ENCODE measurements at regions not wholly inside any gene's neighbourhood (a gene's known extent, or its start where the extent isn't known, plus 50 kb on each side); places are given as distances from the start of the nearest gene placed in this dataset.

GRCh38 chr21:18673789-18674188, 270.2 kb upstream of the TMPRSS15 start:
- Histone ChIP-seq H3K9me3 (ENCODE audit: control insufficient read depth in 2 of 3, low read length in 3 of 3) (no peaks in the 10 kb centered on the region), H3K4me3 (ENCODE audit: low read length) (no peak overlapping the region), H3K27me3 (ENCODE audit: control insufficient read depth in 2 of 2, insufficient read depth in 2 of 2, low read length in 2 of 2) (no peaks in the 10 kb centered on the region), H3K27ac (ENCODE audit: low read depth, low read length) (no peak overlapping the region), H3K4me1 (ENCODE audit: control insufficient read depth in 2 of 2, insufficient read depth in 2 of 2, low read length in 2 of 2) (no peaks in the 10 kb centered on the region), H3K36me3 (ENCODE audit: control insufficient read depth in 2 of 3, insufficient read depth in 3 of 3, low read length in 3 of 3) (no peaks in the 10 kb centered on the region)
- Mint-ChIP-seq H3K36me3 (no peaks in the 10 kb centered on the region), H3K27me3 (no peaks in the 10 kb centered on the region), H3K27ac (no peak overlapping the region), H3K4me3 (no peak overlapping the region), H3K9me3 (peaks cover 0 to 21% (median 6%) of the 10 kb centered on the region in 11 donors), H3K4me1 (no peaks in the 10 kb centered on the region)
- CTCF ChIA-PET, result no interaction called here
- DNase-seq, result no peak
- POLR2A ChIA-PET, result no interaction called here
- intact Hi-C loops (cut with micrococcal nuclease), result no loop called here
- ATAC-seq, result no peak

GRCh38 chr21:18677632-18678031, 274.0 kb upstream of the TMPRSS15 start:
- DNase-seq (no peak), ATAC-seq (no peak)
- H3K27me3 Mint-ChIP-seq, result no peaks in the 10 kb centered on the region
- peaks cover 0 to 4% (median 0%) of the 10 kb centered on the region in 5 donors for H3K36me3 Mint-ChIP-seq
- Histone ChIP-seq H3K4me3 (ENCODE audit: low read length) (no peak overlapping the region), H3K36me3 (ENCODE audit: control insufficient read depth in 2 of 3, insufficient read depth in 3 of 3, low read length in 3 of 3) (no peaks in the 10 kb centered on the region), H3K4me1 (ENCODE audit: control insufficient read depth in 2 of 2, insufficient read depth in 2 of 2, low read length in 2 of 2) (no peaks in the 10 kb centered on the region), H3K27ac (ENCODE audit: low read depth, low read length) (no peak overlapping the region), H3K27me3 (ENCODE audit: control insufficient read depth in 2 of 2, insufficient read depth in 2 of 2, low read length in 2 of 2) (no peaks in the 10 kb centered on the region), H3K9me3 (ENCODE audit: control insufficient read depth in 2 of 3, low read length in 3 of 3) (no peaks in the 10 kb centered on the region)
- H3K27ac Mint-ChIP-seq, result no peak overlapping the region
- ChIA-PET CTCF (no interaction called here), POLR2A (no interaction called here)
- intact Hi-C loops (cut with micrococcal nuclease), result no loop called here
- H3K4me3 Mint-ChIP-seq, result no peak overlapping the region
- no peaks in the 10 kb centered on the region for H3K4me1 Mint-ChIP-seq
- H3K9me3 Mint-ChIP-seq, result peaks cover 0 to 22% (median 4%) of the 10 kb centered on the region in 11 donors

GRCh38 chr21:18705971-18706370, 302.4 kb upstream of the TMPRSS15 start:
- Histone ChIP-seq H3K36me3 (ENCODE audit: control insufficient read depth in 2 of 3, insufficient read depth in 3 of 3, low read length in 3 of 3) (no peaks in the 10 kb centered on the region), H3K4me1 (ENCODE audit: control insufficient read depth in 2 of 2, insufficient read depth in 2 of 2, low read length in 2 of 2) (no peaks in the 10 kb centered on the region), H3K27me3 (ENCODE audit: control insufficient read depth in 2 of 2, insufficient read depth in 2 of 2, low read length in 2 of 2) (no peaks in the 10 kb centered on the region), H3K27ac (ENCODE audit: low read depth, low read length) (no peak overlapping the region), H3K9me3 (ENCODE audit: control insufficient read depth in 2 of 3, low read length in 3 of 3) (no peaks in the 10 kb centered on the region), H3K4me3 (ENCODE audit: low read length) (no peak overlapping the region)
- CTCF ChIA-PET, result no interaction called here
- H3K4me3 Mint-ChIP-seq, result no peak overlapping the region
- H3K36me3 Mint-ChIP-seq, result no peaks in the 10 kb centered on the region
- POLR2A ChIA-PET, result no interaction called here
- H3K4me1 Mint-ChIP-seq, result no peaks in the 10 kb centered on the region
- DNase-seq, result no peak
- no peak for ATAC-seq
- intact Hi-C loops (cut with micrococcal nuclease), result no loop called here
- H3K9me3 Mint-ChIP-seq, result peaks cover 0 to 22% (median 5%) of the 10 kb centered on the region in 11 donors
- H3K27ac Mint-ChIP-seq, result no peak overlapping the region
- H3K27me3 Mint-ChIP-seq, result no peaks in the 10 kb centered on the region

GRCh38 chr21:18711662-18712061, 308.1 kb upstream of the TMPRSS15 start:
- Histone ChIP-seq H3K9me3 (ENCODE audit: control insufficient read depth in 2 of 3, low read length in 3 of 3) (no peaks in the 10 kb centered on the region), H3K36me3 (ENCODE audit: control insufficient read depth in 2 of 3, insufficient read depth in 3 of 3, low read length in 3 of 3) (no peaks in the 10 kb centered on the region), H3K4me3 (ENCODE audit: low read length) (no peak overlapping the region), H3K27ac (ENCODE audit: low read depth, low read length) (no peak overlapping the region), H3K27me3 (ENCODE audit: control insufficient read depth in 2 of 2, insufficient read depth in 2 of 2, low read length in 2 of 2) (no peaks in the 10 kb centered on the region), H3K4me1 (ENCODE audit: control insufficient read depth in 2 of 2, insufficient read depth in 2 of 2, low read length in 2 of 2) (no peaks in the 10 kb centered on the region)
- DNase-seq, result no peak
- Mint-ChIP-seq H3K27ac (no peak overlapping the region), H3K9me3 (peaks cover 0 to 17% (median 9%) of the 10 kb centered on the region in 11 donors), H3K36me3 (no peaks in the 10 kb centered on the region), H3K27me3 (no peaks in the 10 kb centered on the region), H3K4me1 (no peaks in the 10 kb centered on the region), H3K4me3 (no peak overlapping the region)
- ChIA-PET POLR2A (no interaction called here), CTCF (no interaction called here)
- intact Hi-C loops (cut with micrococcal nuclease), result no loop called here
- no peak for ATAC-seq

- Mint-ChIP-seq H3K27ac (no peak overlapping the region), H3K4me3 (no peak overlapping the region), H3K4me1 (no peaks in the 10 kb centered on the region), H3K9me3 (peaks cover 2 to 15% (median 7%) of the 10 kb centered on the region in 11 donors), H3K36me3 (no peaks in the 10 kb centered on the region), H3K27me3 (no peaks in the 10 kb centered on the region)
- no peak for DNase-seq
- no peak for ATAC-seq
- CTCF ChIA-PET, result no interaction called here
- H3K9me3 ChIP-seq (ENCODE audit: control insufficient read depth in 2 of 3, low read length in 3 of 3), result no peaks in the 10 kb centered on the region
- no peaks in the 10 kb centered on the region for H3K4me1 ChIP-seq (ENCODE audit: control insufficient read depth in 2 of 2, insufficient read depth in 2 of 2, low read length in 2 of 2)
- H3K36me3 ChIP-seq (ENCODE audit: control insufficient read depth in 2 of 3, insufficient read depth in 3 of 3, low read length in 3 of 3), result no peaks in the 10 kb centered on the region
- H3K27me3 ChIP-seq (ENCODE audit: control insufficient read depth in 2 of 2, insufficient read depth in 2 of 2, low read length in 2 of 2), result no peaks in the 10 kb centered on the region
- POLR2A ChIA-PET, result no interaction called here
- no peak overlapping the region for H3K27ac ChIP-seq (ENCODE audit: low read depth, low read length)
- intact Hi-C loops (cut with micrococcal nuclease), result no loop called here
- H3K4me3 ChIP-seq (ENCODE audit: low read length), result no peak overlapping the region
Observed at GRCh38 chr21:18715606-18716005, 312.0 kb upstream of the TMPRSS15 start.

- no peak overlapping the region for H3K27ac Mint-ChIP-seq
- H3K9me3 Mint-ChIP-seq, result peaks cover 2 to 14% (median 7%) of the 10 kb centered on the region in 11 donors
- H3K36me3 Mint-ChIP-seq, result no peaks in the 10 kb centered on the region
- H3K4me1 Mint-ChIP-seq, result no peaks in the 10 kb centered on the region
- intact Hi-C loops (cut with micrococcal nuclease), result no loop called here
- DNase-seq (no peak), ATAC-seq (no peak)
- POLR2A ChIA-PET, result no interaction called here
- no peaks in the 10 kb centered on the region for H3K9me3 ChIP-seq (ENCODE audit: control insufficient read depth in 2 of 3, low read length in 3 of 3)
- H3K4me3 ChIP-seq (ENCODE audit: low read length), result no peak overlapping the region
- H3K36me3 ChIP-seq (ENCODE audit: control insufficient read depth in 2 of 3, insufficient read depth in 3 of 3, low read length in 3 of 3), result no peaks in the 10 kb centered on the region
- no peaks in the 10 kb centered on the region for H3K27me3 Mint-ChIP-seq
- no peak overlapping the region for H3K27ac ChIP-seq (ENCODE audit: low read depth, low read length)
- H3K4me1 ChIP-seq (ENCODE audit: control insufficient read depth in 2 of 2, insufficient read depth in 2 of 2, low read length in 2 of 2), result no peaks in the 10 kb centered on the region
- no peak overlapping the region for H3K4me3 Mint-ChIP-seq
- CTCF ChIA-PET, result no interaction called here
- H3K27me3 ChIP-seq (ENCODE audit: control insufficient read depth in 2 of 2, insufficient read depth in 2 of 2, low read length in 2 of 2), result no peaks in the 10 kb centered on the region
Observed at GRCh38 chr21:18716578-18717138, 313.1 kb upstream of the TMPRSS15 start.

- Histone ChIP-seq H3K27ac (ENCODE audit: low read depth, low read length) (no peak overlapping the region), H3K9me3 (ENCODE audit: control insufficient read depth in 2 of 3, low read length in 3 of 3) (no peaks in the 10 kb centered on the region), H3K4me1 (ENCODE audit: control insufficient read depth in 2 of 2, insufficient read depth in 2 of 2, low read length in 2 of 2) (no peaks in the 10 kb centered on the region), H3K27me3 (ENCODE audit: control insufficient read depth in 2 of 2, insufficient read depth in 2 of 2, low read length in 2 of 2) (no peaks in the 10 kb centered on the region), H3K4me3 (ENCODE audit: low read length) (no peak overlapping the region), H3K36me3 (ENCODE audit: control insufficient read depth in 2 of 3, insufficient read depth in 3 of 3, low read length in 3 of 3) (no peaks in the 10 kb centered on the region)
- Mint-ChIP-seq H3K4me3 (no peak overlapping the region), H3K36me3 (no peaks in the 10 kb centered on the region), H3K4me1 (no peaks in the 10 kb centered on the region), H3K27ac (no peak overlapping the region), H3K9me3 (peaks cover 0 to 16% (median 4%) of the 10 kb centered on the region in 11 donors), H3K27me3 (no peaks in the 10 kb centered on the region)
- POLR2A ChIA-PET, result no interaction called here
- no peak for DNase-seq
- no peak for ATAC-seq
- intact Hi-C loops (cut with micrococcal nuclease), result no loop called here
- CTCF ChIA-PET, result no interaction called here
Observed at GRCh38 chr21:18722193-18722592, 318.6 kb upstream of the TMPRSS15 start.
